AG04450 (cell line): ENCODE measurements at regions not wholly inside any gene's neighbourhood (a gene's known extent, or its start where the extent isn't known, plus 50 kb on each side); places are given as distances from the start of the nearest gene placed in this dataset.
"Not testable (repeated sequence)": the region's sequence is repeated elsewhere in the genome, so short reads cannot be mapped to it uniquely, and the experiment has no call there.

Experiments
- CTCF ChIA-PET: fragments of 300-600, 350-600 bp; formaldehyde crosslinking; extraction: SDS; loops from one replicate; lab custom pipeline; 2022; ENCODE audit warnings: antibody characterized with exemption, inconsistent platforms; lab: Charles Lee
- POLR2A ChIA-PET: fragments of 350-600 bp; formaldehyde crosslinking; extraction: SDS; loops from one replicate; lab custom pipeline; 2021; ENCODE audit warnings: antibody characterized with exemption, inconsistent platforms; lab: Yijun Ruan, JAX
- DNase-seq: peaks from one replicate; pipeline ENCODE4 v3.0.0-alpha.2; 2011; ENCODE audit warnings: low read depth, low spot score
- H3K27ac ChIP-seq: one replicate; pipeline ENCODE4 v1.5.1; 2012; ENCODE audit warnings: low read depth, low read length, control low read depth
- H3K27me3 ChIP-seq: one replicate; pipeline ENCODE4 v1.6.0; 2012; ENCODE audit warnings: low read length; ENCODE audit not compliant: control insufficient read depth, insufficient read depth
- H3K4me3 ChIP-seq: 2 replicates; pipeline ENCODE4 v1.5.1; 2011; ENCODE audit warnings: mild to moderate bottlenecking, low read depth, low read length, control low read depth
- H3K9me3 ChIP-seq: 2 replicates; pipeline ENCODE4 v1.5.1; 2012; ENCODE audit warnings: low read length; ENCODE audit not compliant: control insufficient read depth, insufficient read depth
- TF ChIP-seq, protein P1 (sequence below): IDR thresholded peaks from 2 replicates; pipeline ENCODE4 v1.5.1; 2011; ENCODE audit warnings: low read depth, low read length, control low read depth, inconsistent platforms

DNA sequence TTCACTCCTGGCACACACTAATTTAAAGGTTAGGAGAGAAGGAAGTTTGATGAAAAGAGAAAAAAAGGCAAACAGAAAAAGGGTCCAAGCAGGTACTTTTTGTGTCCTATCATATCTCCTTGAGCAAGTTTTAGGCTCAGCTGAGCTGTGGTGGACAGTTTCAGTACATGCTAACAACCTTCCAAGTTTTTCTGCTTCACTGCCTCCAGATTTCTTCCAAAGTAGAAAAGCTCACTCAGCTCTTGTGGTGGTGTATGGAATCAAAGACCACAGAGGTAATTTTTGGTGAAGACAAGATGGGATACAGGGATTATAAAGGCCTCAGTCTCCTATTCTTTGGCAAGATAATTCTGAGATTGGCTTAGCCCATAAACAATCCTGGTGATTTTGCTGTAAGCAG, 921.8 kb downstream of the NR2F1-AS1 start:
- ChIA-PET CTCF (no interaction called here), POLR2A (no interaction called here)
- Histone ChIP-seq H3K27me3 (no peaks in the 10 kb centered on the region), H3K27ac (no peak overlapping the region), H3K9me3 (no peaks in the 10 kb centered on the region), H3K4me3 (no peak overlapping the region)
- DNase-seq: no peak
- TF ChIP-seq, protein P1, sequence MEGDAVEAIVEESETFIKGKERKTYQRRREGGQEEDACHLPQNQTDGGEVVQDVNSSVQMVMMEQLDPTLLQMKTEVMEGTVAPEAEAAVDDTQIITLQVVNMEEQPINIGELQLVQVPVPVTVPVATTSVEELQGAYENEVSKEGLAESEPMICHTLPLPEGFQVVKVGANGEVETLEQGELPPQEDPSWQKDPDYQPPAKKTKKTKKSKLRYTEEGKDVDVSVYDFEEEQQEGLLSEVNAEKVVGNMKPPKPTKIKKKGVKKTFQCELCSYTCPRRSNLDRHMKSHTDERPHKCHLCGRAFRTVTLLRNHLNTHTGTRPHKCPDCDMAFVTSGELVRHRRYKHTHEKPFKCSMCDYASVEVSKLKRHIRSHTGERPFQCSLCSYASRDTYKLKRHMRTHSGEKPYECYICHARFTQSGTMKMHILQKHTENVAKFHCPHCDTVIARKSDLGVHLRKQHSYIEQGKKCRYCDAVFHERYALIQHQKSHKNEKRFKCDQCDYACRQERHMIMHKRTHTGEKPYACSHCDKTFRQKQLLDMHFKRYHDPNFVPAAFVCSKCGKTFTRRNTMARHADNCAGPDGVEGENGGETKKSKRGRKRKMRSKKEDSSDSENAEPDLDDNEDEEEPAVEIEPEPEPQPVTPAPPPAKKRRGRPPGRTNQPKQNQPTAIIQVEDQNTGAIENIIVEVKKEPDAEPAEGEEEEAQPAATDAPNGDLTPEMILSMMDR: no peak

DNA sequence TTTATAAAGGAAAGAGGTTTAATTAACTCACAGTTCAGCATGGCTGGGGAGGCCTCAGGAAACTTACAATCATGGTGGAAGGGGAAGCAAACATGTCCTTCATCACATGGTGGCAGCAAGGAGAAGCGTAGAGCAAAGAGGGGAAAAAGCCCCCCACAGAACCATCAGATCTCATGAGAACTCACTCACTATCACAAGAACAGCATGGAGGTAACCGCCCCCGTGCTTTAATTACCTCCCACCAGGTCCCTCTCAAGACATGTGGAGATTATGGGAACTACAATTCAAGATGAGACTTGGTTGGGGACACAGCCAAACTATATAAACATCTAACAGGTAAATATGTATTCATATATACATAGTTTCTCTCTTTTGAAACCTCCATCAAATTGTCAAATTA, 926.4 kb downstream of the NR2F1-AS1 start:
- H3K27me3 ChIP-seq, H3K27ac ChIP-seq, CTCF ChIA-PET, H3K4me3 ChIP-seq, DNase-seq, H3K9me3 ChIP-seq, POLR2A ChIA-PET: not testable (repeated sequence)

DNA sequence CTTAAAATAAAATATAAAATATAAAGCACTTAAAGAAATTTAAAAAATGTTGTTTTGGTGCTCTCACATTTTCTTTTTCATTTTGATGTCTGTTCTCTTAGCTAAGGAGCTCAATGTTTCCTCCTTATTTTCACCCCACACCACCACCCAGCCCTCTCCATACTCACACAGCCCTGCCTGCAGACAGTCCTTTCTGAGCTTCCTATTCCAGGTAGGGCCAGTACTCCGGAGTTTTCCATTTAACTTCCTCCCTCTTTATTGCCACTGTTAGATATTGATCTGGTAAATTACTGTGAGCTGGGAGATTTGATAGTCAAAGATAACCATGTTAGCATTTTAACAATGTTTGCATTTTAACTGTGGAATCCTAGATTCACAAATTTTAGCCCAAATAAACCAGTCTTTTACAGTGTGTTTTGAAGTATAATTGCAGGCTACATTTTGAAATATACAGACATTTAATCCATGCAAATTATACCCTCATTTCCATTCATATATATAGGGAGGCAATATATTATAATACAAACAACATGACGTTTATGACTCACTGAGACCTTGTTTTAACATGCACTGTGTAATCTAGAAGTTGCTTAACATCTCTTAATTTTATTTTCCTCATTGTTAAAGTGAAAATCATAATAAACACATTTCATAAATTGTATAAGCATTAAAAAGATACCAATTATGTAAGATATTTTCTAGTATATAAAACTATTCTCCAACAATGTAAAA, 927.1 kb downstream of the NR2F1-AS1 start:
- CTCF ChIA-PET: interaction anchor here (0.9 to 2.4 kb wide), 2 partner anchors 34 to 724 kb away, joined by 5 read pairs; no protein-coding TSS in a partner anchor
- H3K27ac ChIP-seq: no peak overlapping the region

DNA sequence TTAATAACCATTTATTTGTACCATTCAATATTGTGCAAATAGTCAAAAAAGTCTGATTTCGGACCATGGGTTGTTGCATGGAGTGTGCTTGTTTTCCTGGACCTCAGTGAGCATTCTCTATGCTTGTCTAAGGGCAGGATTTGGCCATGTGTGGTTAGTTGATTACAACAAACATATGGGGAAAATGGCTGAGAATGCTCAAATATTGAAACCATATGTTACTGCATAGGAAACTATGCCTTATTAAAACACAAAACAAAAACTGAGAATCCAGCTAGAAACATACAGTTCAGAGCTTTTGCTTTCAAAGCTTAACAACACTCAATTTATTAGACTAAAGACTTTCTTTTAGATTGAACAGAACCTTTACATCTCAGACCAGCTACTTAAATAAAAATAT, 928.3 kb downstream of the NR2F1-AS1 start:
- DNase-seq: peak; percentile 38
- ChIA-PET POLR2A (no interaction called here), CTCF (interaction anchor here (2.4 kb wide), 1 partner anchor 35 kb away, joined by 5 read pairs; no protein-coding TSS in a partner anchor)
- H3K9me3 ChIP-seq: no peaks in the 10 kb centered on the region
- H3K4me3 ChIP-seq: no peak overlapping the region
- TF ChIP-seq, protein P1: no peak
- no peaks in the 10 kb centered on the region for H3K27me3 ChIP-seq
- no peak overlapping the region for H3K27ac ChIP-seq

More for the DNA sequence above, 927.1 kb downstream of the NR2F1-AS1 start:
- H3K9me3 ChIP-seq: no peaks in the 10 kb centered on the region
- POLR2A ChIA-PET: interaction anchor here (0.6 kb wide), 1 partner anchor 423 kb away, joined by 6 read pairs; no protein-coding TSS in a partner anchor
- H3K4me3 ChIP-seq: no peak overlapping the region
- no peaks in the 10 kb centered on the region for H3K27me3 ChIP-seq
- DNase-seq: no peak
- TF ChIP-seq, protein P1: no peak

DNA sequence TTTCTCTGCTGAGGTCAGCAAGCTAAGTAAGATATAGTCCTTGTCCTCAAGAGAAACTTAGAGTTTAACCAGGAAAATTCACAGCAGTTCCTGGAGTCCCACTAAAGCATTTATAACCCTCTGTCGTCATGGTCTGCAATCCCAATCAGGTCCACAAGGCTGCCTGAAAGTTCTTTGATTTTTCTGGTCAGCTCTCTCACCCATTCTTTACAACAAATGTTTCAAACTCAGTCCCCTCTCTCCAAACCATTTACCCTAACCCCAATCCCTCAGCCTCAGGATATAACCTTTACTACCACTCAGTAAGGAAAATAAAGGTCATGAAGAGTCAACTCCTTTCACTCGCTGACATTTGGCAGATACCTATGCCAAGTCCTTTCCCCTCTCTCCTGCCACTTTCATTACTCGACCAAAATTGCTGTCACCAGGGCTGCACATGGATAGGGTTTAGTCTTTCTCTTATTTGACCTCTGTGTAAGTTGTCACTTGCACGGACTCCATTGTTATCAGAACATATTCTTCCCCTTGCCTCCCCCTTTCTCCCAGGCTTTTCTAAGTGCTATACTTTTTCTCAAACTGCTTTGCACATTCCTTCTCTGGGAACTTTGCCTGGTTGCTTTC, 936.6 kb downstream of the NR2F1-AS1 start:
- DNase-seq: no peak
- H3K9me3 ChIP-seq: no peaks in the 10 kb centered on the region
- no peak overlapping the region for H3K4me3 ChIP-seq
- ChIA-PET CTCF (interaction anchor here (1.5 kb wide), 1 partner anchor 43 kb away, joined by 5 read pairs; no protein-coding TSS in a partner anchor), POLR2A (no interaction called here)
- H3K27ac ChIP-seq: no peak overlapping the region
- H3K27me3 ChIP-seq: no peaks in the 10 kb centered on the region
- TF ChIP-seq, protein P1: no peak
